Gastrocnemius medialis (tissue), 4 donors: ENCODE measurements at regions not wholly inside any gene's neighbourhood (a gene's known extent, or its start where the extent isn't known, plus 50 kb on each side); places are given as distances from the start of the nearest gene placed in this dataset.

ENCODE experiments used
- ATAC-seq, 2 donors: fragments of 150-250 bp; one replicate each; pipeline ENCODE4 v1.9.1; 2016
- DNase-seq, 2 donors: peaks; one replicate each; pipeline ENCODE4 v3.0.0-alpha.2; 2019
- H3K27ac ChIP-seq, 4 donors: fragments of 200-600 bp; sonication (generic); 1 replicate in 1 of 4; 2 replicates in 3 of 4; pipeline ENCODE4 v1.5.1; 2016 to 2018; ENCODE audit warnings: mild to moderate bottlenecking in 2 of 4, moderate library complexity in 1 of 4
- H3K27me3 ChIP-seq, 3 donors: fragments of 200-600 bp; sonication (generic) in 2 of 3; 1 replicate in 1 of 3; 2 replicates in 2 of 3; pipeline versions ENCODE4 v1.5.1 to v1.6.0; 2016 to 2019; ENCODE audit warnings: mild to moderate bottlenecking in 1 of 3, moderate library complexity in 1 of 3
- H3K36me3 ChIP-seq, 2 donors: fragments of 200-600 bp; sonication (generic) in 1 of 2; one replicate each; pipeline ENCODE4 v1.5.1; 2017 to 2018
- H3K4me1 ChIP-seq, 2 donors: fragments of 200-600 bp; sonication (generic) in 1 of 2; one replicate each; pipeline ENCODE4 v1.5.1; 2016 to 2017; ENCODE audit warnings: mild to moderate bottlenecking in 2 of 2
- H3K4me3 ChIP-seq, 4 donors: fragments of 200-600 bp; sonication (generic) in 3 of 4; 1 replicate in 1 of 4; 2 replicates in 3 of 4; pipeline ENCODE4 v1.5.1; 2016 to 2019; ENCODE audit warnings: mild to moderate bottlenecking in 2 of 4
- H3K9me3 ChIP-seq, 3 donors: fragments of 200-600 bp; sonication (generic) in 2 of 3; 1 replicate in 1 of 3; 2 replicates in 2 of 3; pipeline ENCODE4 v1.5.1; 2016 to 2019
- CTCF ChIP-seq, 5 experiments: fragments of 450-650 bp in 3 of 5; fragments of 200-600 bp in 2 of 5; sonication (generic) in 2 of 5; IDR thresholded peaks in 4 of 5; conservative IDR thresholded peaks in 1 of 5; 1 replicate in 4 of 5; 2 replicates in 1 of 5; pipeline ENCODE4 v1.5.1; 2016 to 2019; ENCODE audit warnings: antibody characterized with exemption in 5 of 5, mild to moderate bottlenecking in 3 of 5, moderate library complexity in 3 of 5
- POLR2A ChIP-seq, 2 donors: fragments of 450-650 bp; IDR thresholded peaks; one replicate each; pipeline ENCODE4 v1.6.1; 2017; ENCODE audit warnings: antibody characterized with exemption in 2 of 2, mild to moderate bottlenecking in 2 of 2, moderate library complexity in 2 of 2
- in situ Hi-C, 4 donors: fragments of 200-750 bp; cut with MboI; loops; one replicate each; pipeline versions ENCODE4 v1.15.0 to v1.8.0; 2017; ENCODE audit warnings: low sequenced_read_pairs in 4 of 4
- intact Hi-C: fragments of 100-400 bp; cut with DNase I; formaldehyde crosslinking; loops from one replicate; pipeline ENCODE4 v1.15.1; 2023; ENCODE audit warnings: low total_unique reads

DNA sequence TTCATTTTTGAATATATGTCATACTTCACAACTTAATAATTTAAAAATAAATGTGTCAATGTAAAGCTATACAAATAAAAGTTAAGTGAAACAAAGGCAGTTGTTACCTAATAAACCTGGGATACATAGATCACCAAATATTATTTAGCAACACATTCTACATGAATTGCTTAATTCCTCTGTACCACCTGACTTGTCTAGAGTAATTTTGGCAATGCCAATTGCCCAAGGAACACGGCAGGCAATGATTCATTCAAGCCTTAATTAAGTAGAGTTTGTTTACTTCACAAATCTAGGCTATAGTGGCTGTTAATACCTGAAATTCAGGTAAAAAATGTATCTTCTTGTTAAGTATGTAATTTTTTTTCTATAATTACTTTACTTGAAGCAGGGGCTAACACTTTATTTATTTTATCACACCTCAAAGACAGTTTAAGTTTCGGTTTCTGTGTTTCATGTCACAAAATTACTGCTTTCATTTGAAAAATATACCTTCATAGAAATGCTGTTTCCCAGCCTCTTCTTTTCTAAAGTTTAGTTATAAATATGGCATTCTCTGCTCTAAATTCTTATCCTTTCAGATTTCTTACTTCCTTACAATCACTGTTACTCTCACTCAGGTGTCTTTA is 705.7 kb downstream of the SLITRK5 start:
- in situ Hi-C loops: no loop called here
- Histone ChIP-seq H3K27me3 (no peaks in the 10 kb centered on the region), H3K36me3 (no peaks in the 10 kb centered on the region), H3K27ac (no peak overlapping the region), H3K9me3 (no peaks in the 10 kb centered on the region), H3K4me3 (no peak overlapping the region), H3K4me1 (no peaks in the 10 kb centered on the region)
- ATAC-seq: no peak
- intact Hi-C loops: no loop called here
- TF ChIP-seq POLR2A (IDR thresholded peaks at IDR 0.05): no peak
- TF ChIP-seq CTCF (IDR thresholded peaks at IDR 0.05 in 4 of 5, conservative IDR thresholded peaks at IDR 0.05 in 1 of 5): no peak
- DNase-seq: no peak

GRCh38 chr13:88377852-88378251 is 706.7 kb downstream of the SLITRK5 start:
- Histone ChIP-seq H3K4me3 (no peak overlapping the region), H3K27ac (no peak overlapping the region), H3K4me1 (no peaks in the 10 kb centered on the region), H3K27me3 (no peaks in the 10 kb centered on the region), H3K36me3 (no peaks in the 10 kb centered on the region), H3K9me3 (no peaks in the 10 kb centered on the region)
- intact Hi-C loops (no loop called here), in situ Hi-C loops (no loop called here)
- DNase-seq: no peak
- no peak for ATAC-seq
- no peak for TF ChIP-seq CTCF (IDR thresholded peaks at IDR 0.05 in 4 of 5, conservative IDR thresholded peaks at IDR 0.05 in 1 of 5)
- no peak for TF ChIP-seq POLR2A (IDR thresholded peaks at IDR 0.05)

DNA sequence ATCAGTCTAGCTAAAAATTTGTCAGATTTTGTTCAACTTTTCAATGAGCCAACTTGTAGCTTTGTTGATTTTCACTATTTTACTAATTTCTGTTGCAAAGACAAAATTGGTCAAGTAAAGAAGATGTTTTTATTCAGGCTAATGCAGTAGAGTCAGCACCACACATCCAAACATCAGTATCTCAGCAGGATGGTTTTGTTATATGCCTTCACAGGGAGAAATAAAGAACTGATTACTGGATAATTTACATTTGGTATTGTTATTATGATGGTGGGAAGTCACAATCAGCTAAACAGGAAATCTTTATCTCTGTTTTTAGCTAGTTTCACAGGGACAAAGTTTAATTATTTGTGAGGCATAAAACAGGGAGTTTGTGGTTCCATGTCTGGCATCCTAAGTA is 713.4 kb downstream of the SLITRK5 start:
- DNase-seq (no peak), ATAC-seq (no peak)
- Histone ChIP-seq H3K36me3 (no peaks in the 10 kb centered on the region), H3K27me3 (no peaks in the 10 kb centered on the region), H3K4me3 (no peak overlapping the region), H3K27ac (no peak overlapping the region), H3K4me1 (no peaks in the 10 kb centered on the region), H3K9me3 (no peaks in the 10 kb centered on the region)
- in situ Hi-C loops: no loop called here
- intact Hi-C loops: no loop called here
- no peak for TF ChIP-seq POLR2A (IDR thresholded peaks at IDR 0.05)
- no peak for TF ChIP-seq CTCF (IDR thresholded peaks at IDR 0.05 in 4 of 5, conservative IDR thresholded peaks at IDR 0.05 in 1 of 5)

- no peaks in the 10 kb centered on the region for H3K4me1 ChIP-seq
- H3K4me3 ChIP-seq: no peak overlapping the region
- no peak for TF ChIP-seq POLR2A (IDR thresholded peaks at IDR 0.05)
- H3K36me3 ChIP-seq: no peaks in the 10 kb centered on the region
- no peaks in the 10 kb centered on the region for H3K27me3 ChIP-seq
- no peak for ATAC-seq
- H3K27ac ChIP-seq: no peak overlapping the region
- no peaks in the 10 kb centered on the region for H3K9me3 ChIP-seq
- in situ Hi-C loops (no loop called here), intact Hi-C loops (no loop called here)
- no peak for DNase-seq
These were observed 724.6 kb downstream of the SLITRK5 start for GRCh38 chr13:88395804-88396203.

GRCh38 chr13:88411696-88412095 is 740.5 kb downstream of the SLITRK5 start:
- DNase-seq: no peak
- TF ChIP-seq POLR2A (IDR thresholded peaks at IDR 0.05): no peak
- H3K4me1 ChIP-seq: no peaks in the 10 kb centered on the region
- in situ Hi-C loops: no loop called here
- H3K27me3 ChIP-seq: no peaks in the 10 kb centered on the region
- intact Hi-C loops: no loop called here
- H3K36me3 ChIP-seq: no peaks in the 10 kb centered on the region
- H3K9me3 ChIP-seq: no peaks in the 10 kb centered on the region
- no peak overlapping the region for H3K4me3 ChIP-seq
- ATAC-seq: no peak
- H3K27ac ChIP-seq: no peak overlapping the region

- H3K4me3 ChIP-seq: no peak overlapping the region
- H3K36me3 ChIP-seq: no peaks in the 10 kb centered on the region
- DNase-seq (no peak), ATAC-seq (no peak)
- no peak for TF ChIP-seq CTCF (IDR thresholded peaks at IDR 0.05 in 4 of 5, conservative IDR thresholded peaks at IDR 0.05 in 1 of 5)
- H3K27me3 ChIP-seq: no peaks in the 10 kb centered on the region
- intact Hi-C loops: no loop called here
- no peaks in the 10 kb centered on the region for H3K4me1 ChIP-seq
- H3K27ac ChIP-seq: no peak overlapping the region
- no peaks in the 10 kb centered on the region for H3K9me3 ChIP-seq
- in situ Hi-C loops: no loop called here
These were observed 746.6 kb downstream of the SLITRK5 start for GRCh38 chr13:88417801-88418200.
